Transverse colon (tissue), 4 donors: ENCODE measurements at regions not wholly inside any gene's neighbourhood (a gene's known extent, or its start where the extent isn't known, plus 50 kb on each side); places are given as distances from the start of the nearest gene placed in this dataset.

Experiments
- DNase-seq: peaks from one replicate; pipeline ENCODE4 v3.0.0-alpha.2; 2019
- H3K27ac ChIP-seq, 4 donors: fragments of 200-600 bp; sonication (generic); 2 replicates each; pipeline ENCODE4 v1.5.1; 2016 to 2018; ENCODE audit warnings: inconsistent platforms in 4 of 4
- H3K27me3 ChIP-seq: fragments of 200-600 bp; sonication (generic); 2 replicates; pipeline ENCODE4 v1.5.1; 2017; ENCODE audit warnings: inconsistent platforms
- H3K36me3 ChIP-seq, 4 donors: fragments of 200-600 bp; sonication (generic); 2 replicates each; pipeline ENCODE4 v1.5.1; 2017 to 2019; ENCODE audit warnings: inconsistent platforms in 4 of 4
- H3K4me1 ChIP-seq, 4 donors: fragments of 200-600 bp; sonication (generic); 2 replicates each; pipeline ENCODE4 v1.5.1; 2017 to 2020; ENCODE audit warnings: inconsistent platforms in 4 of 4
- H3K4me3 ChIP-seq, 4 donors: fragments of 200-600 bp; sonication (generic); 1 replicate in 1 of 4; 2 replicates in 3 of 4; pipeline versions ENCODE4 v1.5.1 to v1.6.1; 2017 to 2019; ENCODE audit warnings: inconsistent platforms in 4 of 4
- H3K9me3 ChIP-seq, 2 donors: fragments of 200-600 bp; sonication (generic); 2 replicates each; pipeline ENCODE4 v1.5.1; 2017 to 2019; ENCODE audit warnings: inconsistent platforms in 2 of 2
- CTCF ChIP-seq, 5 experiments: fragments of 200-600 bp in 3 of 5; fragments of 450-650 bp in 2 of 5; sonication (generic) in 3 of 5; IDR thresholded peaks; 1 replicate in 2 of 5; 2 replicates in 3 of 5; pipeline ENCODE4 v1.5.1; 2016 to 2017; ENCODE audit warnings: antibody characterized with exemption in 5 of 5, inconsistent platforms in 3 of 5, mild to moderate bottlenecking in 2 of 5, moderate library complexity in 1 of 5
- EP300 ChIP-seq: sonication (generic); formaldehyde crosslinking; IDR thresholded peaks from one replicate; pipeline ENCODE4 v1.6.1; 2017; ENCODE audit warnings: antibody characterized with exemption, low read depth
- POLR2A ChIP-seq: fragments of 450-650 bp; IDR thresholded peaks from one replicate; pipeline ENCODE4 v1.6.1; 2016; ENCODE audit warnings: antibody characterized with exemption, mild to moderate bottlenecking, moderate library complexity
- POLR2AphosphoS5 ChIP-seq, 3 donors: sonication (generic); formaldehyde crosslinking; IDR thresholded peaks; one replicate each; pipeline ENCODE4 v1.6.1; 2016; ENCODE audit warnings: antibody characterized with exemption in 3 of 3
- WGBS, 2 donors: methylation state at CpG; one replicate each; pipeline ENCODE4 v1.1.5; 2018; ENCODE audit warnings: low coverage in 1 of 2; 5-methylcytosine and 5-hydroxymethylcytosine counted together
- in situ Hi-C, 4 donors: fragments of 200-750 bp; cut with MboI; loops; one replicate each; pipeline versions ENCODE4 v1.15.0 to v1.15.1; 2017; ENCODE audit warnings: low sequenced_read_pairs in 3 of 4, low pct_ligation_motif_present in 1 of 4, low pct_unique_long_range_greater_than_20kb in 1 of 4
- intact Hi-C: fragments of 100-400 bp; cut with DNase I; formaldehyde crosslinking; loops from one replicate; pipeline ENCODE4 v1.15.1; 2023; ENCODE audit warnings: low total_unique reads

GRCh38 chr1:119275145-119276134, 93.1 kb upstream of the HAO2 start:
- Histone ChIP-seq H3K4me3 (no peak overlapping the region), H3K36me3 (no peaks in the 10 kb centered on the region), H3K27ac (no peak overlapping the region), H3K27me3 (no peaks in the 10 kb centered on the region), H3K4me1 (peaks cover 0 to 7% (median 0%) of the 10 kb centered on the region in 4 donors), H3K9me3 (no peaks in the 10 kb centered on the region)
- WGBS, 2 donors = 48 to 52% methylated on average over 3 to 6 of the region's 6 CpGs
- intact Hi-C loops = loop anchor here (5.0 kb wide), 1 partner anchor 92 kb away; the partner anchor contains the start of gene HAO2
- TF ChIP-seq POLR2AphosphoS5 (IDR thresholded peaks at IDR 0.05) (no peak), CTCF (IDR thresholded peaks at IDR 0.05) (peak; percentile 45 to 74 (median 73))
- peak; percentile 35 for DNase-seq
- in situ Hi-C loops = loop anchor here in 2 of 4 donors (10.0 kb wide), 1 partner anchor 89 kb away; the partner anchor contains the start of gene HAO2 (in 2 of the 2)

DNA sequence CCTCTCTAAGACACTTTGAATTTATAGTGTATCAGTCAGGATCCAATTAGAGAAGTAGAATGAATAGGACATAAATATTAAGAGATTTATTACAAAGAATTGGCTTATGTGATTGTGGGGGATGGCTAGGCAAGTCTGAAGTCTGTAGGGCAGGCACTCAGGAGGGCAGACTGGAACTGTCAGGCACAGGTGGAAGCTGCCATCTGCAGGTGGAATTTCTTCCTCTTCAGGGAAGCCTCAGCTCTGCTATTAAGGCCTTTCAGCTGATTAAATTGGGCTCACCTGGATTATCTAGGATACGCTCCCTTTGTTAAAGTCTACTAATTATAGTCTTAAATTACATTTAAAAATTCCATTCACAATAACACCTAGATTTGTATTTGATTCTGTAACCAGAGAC, 92.0 kb upstream of the HAO2 start:
- H3K36me3 ChIP-seq = no peaks in the 10 kb centered on the region
- H3K9me3 ChIP-seq = no peaks in the 10 kb centered on the region
- WGBS, 2 donors = 95 to 100% methylated on average over 1 of the region's 1 CpG
- TF ChIP-seq POLR2AphosphoS5 (IDR thresholded peaks at IDR 0.05) (no peak), EP300 (no peak), POLR2A (no peak), CTCF (IDR thresholded peaks at IDR 0.05) (no peak)
- no peak overlapping the region for H3K4me3 ChIP-seq
- no peaks in the 10 kb centered on the region for H3K27me3 ChIP-seq
- peaks cover 0 to 7% (median 0%) of the 10 kb centered on the region in 4 donors for H3K4me1 ChIP-seq
- no peak for DNase-seq
- intact Hi-C loops (loop anchor here (5.0 kb wide), 1 partner anchor 91 kb away; the partner anchor contains the start of gene HAO2), in situ Hi-C loops (loop anchor here in 2 of 4 donors (10.0 kb wide), 1 partner anchor 88 kb away; the partner anchor contains the start of gene HAO2 (in 2 of the 2))
- H3K27ac ChIP-seq = no peak overlapping the region

DNA sequence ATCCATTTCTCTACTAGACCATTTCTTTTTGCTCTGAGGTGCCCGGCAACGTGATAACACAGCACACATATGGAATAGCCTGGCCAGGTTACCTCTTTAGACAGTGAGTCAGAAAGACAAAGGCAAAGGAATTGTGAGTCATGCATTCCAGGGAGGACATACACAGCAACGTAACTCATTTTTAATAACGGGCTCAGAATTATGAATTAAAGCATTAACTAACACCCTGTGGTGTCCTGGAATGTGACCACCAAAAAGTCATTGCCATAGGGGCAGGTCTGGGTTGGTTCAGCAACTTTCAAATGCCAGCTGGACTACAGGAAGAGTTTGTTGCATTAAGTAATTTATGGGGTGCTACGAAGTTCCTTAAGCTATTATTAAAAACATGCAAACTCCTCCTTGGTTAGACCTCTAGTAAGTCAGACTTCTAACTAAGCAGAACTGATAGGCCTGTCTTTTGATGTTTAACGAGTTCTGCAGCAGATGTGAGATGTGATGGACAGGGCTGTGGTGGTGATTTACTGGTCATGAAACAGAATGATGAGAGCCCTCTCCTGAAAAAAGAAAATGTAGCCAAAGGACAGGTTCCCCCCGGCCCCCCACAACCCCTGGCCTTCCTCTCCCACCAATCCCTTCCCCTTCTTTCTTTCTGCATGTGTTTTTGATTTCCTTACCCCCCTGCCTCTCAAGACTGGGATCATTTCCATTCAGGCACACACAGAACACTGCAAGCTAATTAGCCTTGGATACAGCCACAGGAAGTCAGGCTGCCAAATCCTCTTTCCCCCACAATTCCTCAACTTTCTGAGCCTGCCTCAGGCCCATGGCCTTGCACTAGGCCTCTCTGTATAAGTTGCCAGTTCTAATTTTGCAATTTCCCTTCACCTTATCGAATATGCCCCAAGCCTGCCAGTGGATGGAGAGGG, 88.9 kb upstream of the HAO2 start:
- Histone ChIP-seq H3K27me3 (no peaks in the 10 kb centered on the region), H3K36me3 (no peaks in the 10 kb centered on the region), H3K9me3 (no peaks in the 10 kb centered on the region), H3K4me3 (no peak overlapping the region), H3K4me1 (peaks cover 0 to 7% (median 0%) of the 10 kb centered on the region in 4 donors), H3K27ac (no peak overlapping the region)
- TF ChIP-seq EP300 (no peak), POLR2A (no peak), POLR2AphosphoS5 (IDR thresholded peaks at IDR 0.05) (no peak), CTCF (IDR thresholded peaks at IDR 0.05) (no peak)
- DNase-seq = no peak
- intact Hi-C loops (loop anchor here (5.0 kb wide), 1 partner anchor 88 kb away; the partner anchor contains the start of gene HAO2), in situ Hi-C loops (loop anchor here in 3 of 4 donors (10.0 kb wide), 1 partner anchor 85 kb away; the partner anchor contains the start of gene HAO2 (in 3 of the 3))
- 60 to 68% methylated on average over 6 to 8 of the region's 8 CpGs for WGBS, 2 donors
